ENCODE measurements at regions not wholly inside any gene's neighbourhood (a gene's known extent, or its start where the extent isn't known, plus 50 kb on each side); places are given as distances from the start of the nearest gene placed in this dataset.

GRCh38 chr5:96329289-96329688 is 103.8 kb downstream of the PCSK1 start:
- TF ChIP-seq CTCF (IDR thresholded peaks at IDR 0.05) (no peak), POLR2A (IDR thresholded peaks at IDR 0.05) (no peak)
